Erythroblast (primary cell): ENCODE measurements at regions not wholly inside any gene's neighbourhood (a gene's known extent, or its start where the extent isn't known, plus 50 kb on each side); places are given as distances from the start of the nearest gene placed in this dataset.

Source experiments
- GATA1 ChIP-seq: IDR thresholded peaks from 2 replicates; pipeline ENCODE4 v1.6.1; 2011; ENCODE audit warnings: low read depth, mild to moderate bottlenecking, control low read depth, low read length, moderate library complexity
- POLR2A ChIP-seq: IDR thresholded peaks from 2 replicates; pipeline ENCODE4 v1.6.1; 2011; ENCODE audit warnings: mild to moderate bottlenecking, low read length

DNA sequence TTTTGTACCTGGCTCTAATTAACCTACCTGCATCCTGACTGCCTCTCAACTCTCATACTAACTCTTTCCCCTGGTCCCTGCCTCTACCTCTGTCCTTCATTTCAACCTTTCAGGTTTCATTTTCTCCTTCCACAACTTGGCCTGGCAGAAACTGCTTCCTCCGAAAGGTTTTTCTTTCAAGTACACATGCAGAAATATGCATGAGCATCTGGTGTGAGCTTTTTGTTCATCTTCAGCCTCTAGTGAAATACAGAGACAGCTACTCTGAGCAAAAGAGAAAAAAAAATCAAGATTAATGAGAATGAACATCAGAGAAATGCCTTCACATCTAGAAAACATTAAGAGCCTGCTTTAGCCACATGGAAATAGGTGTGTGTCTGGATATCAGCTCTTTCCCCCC, 297.9 kb upstream of the PCSK5 start:
- no peak for TF ChIP-seq POLR2A
- no peak for TF ChIP-seq GATA1
